Brain microvascular endothelial cell (primary cell): ENCODE measurements at regions not wholly inside any gene's neighbourhood (a gene's known extent, or its start where the extent isn't known, plus 50 kb on each side); places are given as distances from the start of the nearest gene placed in this dataset.
"Not testable (repeated sequence)": the region's sequence is repeated elsewhere in the genome, so short reads cannot be mapped to it uniquely, and the experiment has no call there.

Experiments
- DNase-seq: peaks from one replicate; pipeline ENCODE4 v3.0.0-alpha.2; 2020
- H3K27ac ChIP-seq: fragments of 250-450 bp; sonication (Bioruptor Pico); 2 replicates; pipeline ENCODE4 v1.5.1; 2020; ENCODE audit warnings: mild to moderate bottlenecking, moderate library complexity
- H3K27me3 ChIP-seq: fragments of 250-450 bp; sonication (Bioruptor Pico); replicated peaks from 2 replicates; pipeline ENCODE4 v1.5.1; 2020; ENCODE audit warnings: mild to moderate bottlenecking
- H3K36me3 ChIP-seq: fragments of 250-450 bp; sonication (Bioruptor Pico); replicated peaks from 2 replicates; pipeline ENCODE4 v1.5.1; 2020; ENCODE audit warnings: mild to moderate bottlenecking
- H3K4me3 ChIP-seq: 2 replicates; pipeline ENCODE4 v1.5.1; 2011; ENCODE audit warnings: low read depth, mild to moderate bottlenecking, control low read depth, low read length, moderate library complexity
- in situ Hi-C: cut with HindIII; loops from 2 replicates; pipeline ENCODE4 v1.10.0; 2017; ENCODE audit warnings: low sequenced_read_pairs, low pct_ligation_motif_present
- TF ChIP-seq, protein P1 (sequence below): IDR thresholded peaks from 2 replicates; pipeline ENCODE4 v1.5.1; 2011; ENCODE audit warnings: low read depth, mild to moderate bottlenecking, moderate library complexity, low read length, control low read depth, inconsistent platforms; ENCODE audit errors: missing control alignments

GRCh38 chr20:55937283-55937682 is 68.0 kb downstream of the CBLN4 start:
- TF ChIP-seq, protein P1, sequence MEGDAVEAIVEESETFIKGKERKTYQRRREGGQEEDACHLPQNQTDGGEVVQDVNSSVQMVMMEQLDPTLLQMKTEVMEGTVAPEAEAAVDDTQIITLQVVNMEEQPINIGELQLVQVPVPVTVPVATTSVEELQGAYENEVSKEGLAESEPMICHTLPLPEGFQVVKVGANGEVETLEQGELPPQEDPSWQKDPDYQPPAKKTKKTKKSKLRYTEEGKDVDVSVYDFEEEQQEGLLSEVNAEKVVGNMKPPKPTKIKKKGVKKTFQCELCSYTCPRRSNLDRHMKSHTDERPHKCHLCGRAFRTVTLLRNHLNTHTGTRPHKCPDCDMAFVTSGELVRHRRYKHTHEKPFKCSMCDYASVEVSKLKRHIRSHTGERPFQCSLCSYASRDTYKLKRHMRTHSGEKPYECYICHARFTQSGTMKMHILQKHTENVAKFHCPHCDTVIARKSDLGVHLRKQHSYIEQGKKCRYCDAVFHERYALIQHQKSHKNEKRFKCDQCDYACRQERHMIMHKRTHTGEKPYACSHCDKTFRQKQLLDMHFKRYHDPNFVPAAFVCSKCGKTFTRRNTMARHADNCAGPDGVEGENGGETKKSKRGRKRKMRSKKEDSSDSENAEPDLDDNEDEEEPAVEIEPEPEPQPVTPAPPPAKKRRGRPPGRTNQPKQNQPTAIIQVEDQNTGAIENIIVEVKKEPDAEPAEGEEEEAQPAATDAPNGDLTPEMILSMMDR = no peak
- H3K27me3 ChIP-seq = no peaks in the 10 kb centered on the region
- H3K4me3 ChIP-seq = no peak overlapping the region
- no peak for DNase-seq
- H3K27ac ChIP-seq = no peak overlapping the region
- in situ Hi-C loops = no loop called here
- no peaks in the 10 kb centered on the region for H3K36me3 ChIP-seq

DNA sequence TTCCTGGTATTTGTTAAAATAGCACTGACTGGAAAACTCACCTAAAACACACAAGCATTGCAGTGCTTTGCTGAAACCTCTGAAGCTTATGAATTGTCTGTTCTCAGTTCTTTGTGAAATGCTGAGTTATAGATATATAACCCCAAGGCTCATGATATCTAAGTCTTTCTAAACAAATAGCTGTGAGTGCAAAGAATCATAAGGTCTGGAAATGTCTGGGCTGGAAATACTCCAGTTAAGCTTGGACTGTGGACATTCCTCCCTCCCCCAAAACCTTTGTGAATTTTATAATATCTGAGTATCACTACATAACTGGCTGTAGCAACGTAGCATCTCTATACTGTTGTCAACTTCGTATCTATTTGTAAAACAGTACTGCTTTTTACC is 69.1 kb downstream of the CBLN4 start:
- Histone ChIP-seq H3K27me3 (no peaks in the 10 kb centered on the region), H3K36me3 (no peaks in the 10 kb centered on the region), H3K27ac (no peak overlapping the region), H3K4me3 (no peak overlapping the region)
- in situ Hi-C loops = no loop called here
- no peak for DNase-seq
- TF ChIP-seq, protein P1 = no peak

GRCh38 chr20:55935448-55936208 is 69.7 kb downstream of the CBLN4 start:
- DNase-seq = no peak
- in situ Hi-C loops = no loop called here
- TF ChIP-seq, protein P1 = no peak

DNA sequence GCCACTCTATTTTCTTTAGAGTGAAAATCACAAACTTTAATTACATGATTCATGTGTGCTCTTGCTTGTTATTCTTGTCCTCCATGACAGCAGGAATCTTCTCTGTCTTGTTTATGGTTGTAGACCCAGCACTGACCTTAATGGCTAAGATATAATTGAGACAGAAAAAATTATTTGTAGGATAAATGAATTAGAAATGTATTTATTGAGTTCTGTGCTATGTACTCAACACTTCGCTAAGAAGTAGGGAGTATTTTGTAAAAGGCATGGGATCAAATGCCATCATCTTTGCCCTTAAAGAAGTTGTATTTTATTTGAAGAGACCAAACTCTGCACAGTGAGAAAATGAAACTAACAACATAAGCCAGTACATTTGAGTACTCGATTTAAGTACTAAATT is 71.2 kb downstream of the CBLN4 start:
- H3K27me3 ChIP-seq = no peaks in the 10 kb centered on the region
- TF ChIP-seq, protein P1 = no peak
- no peaks in the 10 kb centered on the region for H3K36me3 ChIP-seq
- DNase-seq = no peak
- no peak overlapping the region for H3K27ac ChIP-seq
- no peak overlapping the region for H3K4me3 ChIP-seq
- in situ Hi-C loops = no loop called here

More at GRCh38 chr20:55935448-55936208, 69.7 kb downstream of the CBLN4 start:
- no peaks in the 10 kb centered on the region for H3K36me3 ChIP-seq
- no peak overlapping the region for H3K4me3 ChIP-seq
- H3K27me3 ChIP-seq = no peaks in the 10 kb centered on the region
- no peak overlapping the region for H3K27ac ChIP-seq

DNA sequence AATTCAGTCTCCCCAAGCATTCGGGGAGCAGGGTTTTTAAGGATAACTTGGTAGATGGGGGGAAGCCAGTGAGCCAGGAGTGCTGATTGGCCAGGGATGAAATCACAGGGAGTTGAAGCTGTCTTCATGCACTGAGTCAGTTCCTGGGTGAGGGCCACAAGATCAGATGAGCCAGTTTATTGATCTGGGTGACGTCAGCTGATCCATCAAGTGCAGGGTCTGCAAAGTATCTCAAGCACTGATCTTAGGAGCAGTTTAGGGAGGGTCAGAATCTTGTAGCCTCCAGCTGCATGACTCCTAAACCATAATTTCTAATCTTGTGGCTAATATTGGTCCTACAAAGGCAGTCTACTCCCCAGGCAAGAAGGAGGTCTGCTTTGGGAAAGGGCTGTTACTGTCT is 74.4 kb downstream of the CBLN4 start:
- H3K36me3 ChIP-seq, DNase-seq, H3K4me3 ChIP-seq, H3K27me3 ChIP-seq, in situ Hi-C loops, H3K27ac ChIP-seq: not testable (repeated sequence)

GRCh38 chr20:55928266-55928665 is 77.1 kb downstream of the CBLN4 start:
- no peak for DNase-seq
- in situ Hi-C loops = no loop called here
- H3K36me3 ChIP-seq = no peaks in the 10 kb centered on the region
- TF ChIP-seq, protein P1 = no peak
- no peaks in the 10 kb centered on the region for H3K27me3 ChIP-seq
- H3K4me3 ChIP-seq = no peak overlapping the region
- H3K27ac ChIP-seq = no peak overlapping the region
